Putamen (tissue), 1 donor: ENCODE measurements at regions not wholly inside any gene's neighbourhood (a gene's known extent, or its start where the extent isn't known, plus 50 kb on each side); places are given as distances from the start of the nearest gene placed in this dataset.

Experiments used
- DNase-seq: peaks from one replicate; pipeline ENCODE4 v3.0.0-alpha.2; 2016; ENCODE audit warnings: low spot score

GRCh38 chr18:40789286-40789685 lies 1165.7 kb upstream of the PIK3C3 start:
- no peak for DNase-seq

- DNase-seq: no peak
Measured at GRCh38 chr18:40782453-40783130, 1172.4 kb upstream of the PIK3C3 start.

GRCh38 chr18:40769786-40770185 lies 1185.2 kb upstream of the PIK3C3 start:
- no peak for DNase-seq

- DNase-seq: no peak
Measured at GRCh38 chr18:40760251-40760650, 1194.8 kb upstream of the PIK3C3 start.

GRCh38 chr18:40754477-40754876 lies 1200.6 kb upstream of the PIK3C3 start:
- no peak for DNase-seq

- no peak for DNase-seq
Measured at GRCh38 chr18:40752316-40752715, 1202.7 kb upstream of the PIK3C3 start.

GRCh38 chr18:40751186-40751585 lies 1203.8 kb upstream of the PIK3C3 start:
- no peak for DNase-seq

GRCh38 chr18:40739029-40739428 lies 1216.0 kb upstream of the PIK3C3 start:
- DNase-seq: no peak

- DNase-seq: no peak
Measured at GRCh38 chr18:40738321-40738880, 1216.6 kb upstream of the PIK3C3 start.

GRCh38 chr18:40708726-40709125 lies 1246.3 kb upstream of the PIK3C3 start:
- no peak for DNase-seq

GRCh38 chr18:40707797-40708196 lies 1247.2 kb upstream of the PIK3C3 start:
- DNase-seq: no peak

- no peak for DNase-seq
Measured at GRCh38 chr18:40698129-40698528, 1256.9 kb upstream of the PIK3C3 start.

GRCh38 chr18:40695526-40695925 lies 1259.5 kb upstream of the PIK3C3 start:
- DNase-seq: no peak

- no peak for DNase-seq
Measured at GRCh38 chr18:40692871-40693270, 1262.2 kb upstream of the PIK3C3 start.

GRCh38 chr18:40690062-40690461 lies 1265.0 kb upstream of the PIK3C3 start:
- no peak for DNase-seq

- no peak for DNase-seq
Measured at GRCh38 chr18:40687399-40687798, 1267.6 kb upstream of the PIK3C3 start.

GRCh38 chr18:40686836-40687235 lies 1268.2 kb upstream of the PIK3C3 start:
- no peak for DNase-seq

GRCh38 chr18:40685219-40685618 lies 1269.8 kb upstream of the PIK3C3 start:
- no peak for DNase-seq

GRCh38 chr18:40678318-40678717 lies 1276.7 kb upstream of the PIK3C3 start:
- no peak for DNase-seq

- no peak for DNase-seq
Measured at GRCh38 chr18:40676668-40677067, 1278.4 kb upstream of the PIK3C3 start.

GRCh38 chr18:40673150-40673549 lies 1281.9 kb upstream of the PIK3C3 start:
- no peak for DNase-seq

GRCh38 chr18:40672590-40672989 lies 1282.4 kb upstream of the PIK3C3 start:
- DNase-seq: no peak

GRCh38 chr18:40670668-40671375 lies 1284.2 kb upstream of the PIK3C3 start:
- no peak for DNase-seq
